ENCODE measurements at regions not wholly inside any gene's neighbourhood (a gene's known extent, or its start where the extent isn't known, plus 50 kb on each side); places are given as distances from the start of the nearest gene placed in this dataset.

DNA sequence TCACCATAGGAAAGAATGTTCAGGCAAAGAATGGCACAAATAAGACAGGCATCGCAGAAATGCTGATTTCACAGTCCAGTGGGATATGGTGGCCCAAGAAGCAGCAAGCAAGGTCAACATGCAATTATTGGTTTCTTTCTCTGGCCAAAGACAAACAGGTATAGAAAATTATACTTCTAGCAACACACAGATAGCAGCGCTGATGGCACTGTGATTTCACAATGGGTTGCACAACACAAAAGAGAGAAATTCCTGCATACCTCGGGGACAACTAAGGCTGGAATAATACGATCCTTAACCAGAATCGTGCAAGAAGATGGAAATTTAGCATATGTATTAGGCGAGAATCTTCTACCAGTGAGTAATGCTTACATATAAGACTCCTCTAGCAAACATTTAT, 76.3 kb upstream of the NR2F2 start (continued):
- TF ChIP-seq MIER3 (CRISPR knock-in tag; IDR thresholded peaks at IDR 0.05; ENCODE audit: borderline replicate concordance) (no peak), MTF1 (CRISPR knock-in tag; IDR thresholded peaks at IDR 0.05) (no peak), SMC3 (IDR thresholded peaks at IDR 0.05; ENCODE audit: low read length) (peak; percentile 38; the same call in 1 of the 2 replicates), ZNF383 (CRISPR knock-in tag; IDR thresholded peaks at IDR 0.05; ENCODE audit: borderline replicate concordance) (no peak), GATAD2A (CRISPR knock-in tag; IDR thresholded peaks at IDR 0.05) (peak; percentile 88), IKZF4 (CRISPR knock-in tag; IDR thresholded peaks at IDR 0.05; ENCODE audit: borderline replicate concordance, low read depth, not compliant biosample characterization) (no peak), TEAD3 (CRISPR knock-in tag; optimal IDR thresholded peaks at IDR 0.05; ENCODE audit: borderline replicate concordance) (peak; percentile 87), SMAD9 (CRISPR knock-in tag; IDR thresholded peaks at IDR 0.05) (no peak), JARID2 (CRISPR knock-in tag; IDR thresholded peaks at IDR 0.05; ENCODE audit: insufficient replicate concordance) (no peak), NCOA1 (CRISPR knock-in tag; IDR thresholded peaks at IDR 0.05) (no peak), MAZ (IDR thresholded peaks at IDR 0.05; ENCODE audit: borderline replicate concordance, low read depth, low read length) (no peak), MAZ (CRISPR knock-in tag; IDR thresholded peaks at IDR 0.05; ENCODE audit: low read depth) (no peak), ISL2 (CRISPR knock-in tag; IDR thresholded peaks at IDR 0.05) (peak; percentile 63), KLF16 (CRISPR knock-in tag; IDR thresholded peaks at IDR 0.05) (no peak), POGZ (CRISPR knock-in tag; IDR thresholded peaks at IDR 0.05) (no peak), TBX2 (CRISPR knock-in tag; IDR thresholded peaks at IDR 0.05; ENCODE audit: borderline replicate concordance) (no peak), HDAC1 (CRISPR knock-in tag; IDR thresholded peaks at IDR 0.05) (no peak), ZMYM4 (CRISPR knock-in tag; IDR thresholded peaks at IDR 0.05) (0 out of 2 replicates have a peak, but pooled peaks have one; percentile 12), TOPORS (CRISPR knock-in tag; IDR thresholded peaks at IDR 0.05) (no peak), MED1 (CRISPR knock-in tag; IDR thresholded peaks at IDR 0.05) (peak; percentile 53), RAD51 (IDR thresholded peaks at IDR 0.05; ENCODE audit: borderline replicate concordance) (no peak), ATM (IDR thresholded peaks at IDR 0.05; ENCODE audit: borderline replicate concordance) (no peak), RBAK (CRISPR knock-in tag; IDR thresholded peaks at IDR 0.05) (no peak)
- TF ChIP-seq, protein P1, sequence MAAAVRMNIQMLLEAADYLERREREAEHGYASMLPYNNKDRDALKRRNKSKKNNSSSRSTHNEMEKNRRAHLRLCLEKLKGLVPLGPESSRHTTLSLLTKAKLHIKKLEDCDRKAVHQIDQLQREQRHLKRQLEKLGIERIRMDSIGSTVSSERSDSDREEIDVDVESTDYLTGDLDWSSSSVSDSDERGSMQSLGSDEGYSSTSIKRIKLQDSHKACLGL (CRISPR knock-in tag; IDR thresholded peaks at IDR 0.05) = no peak
- TF ChIP-seq, protein P2, sequence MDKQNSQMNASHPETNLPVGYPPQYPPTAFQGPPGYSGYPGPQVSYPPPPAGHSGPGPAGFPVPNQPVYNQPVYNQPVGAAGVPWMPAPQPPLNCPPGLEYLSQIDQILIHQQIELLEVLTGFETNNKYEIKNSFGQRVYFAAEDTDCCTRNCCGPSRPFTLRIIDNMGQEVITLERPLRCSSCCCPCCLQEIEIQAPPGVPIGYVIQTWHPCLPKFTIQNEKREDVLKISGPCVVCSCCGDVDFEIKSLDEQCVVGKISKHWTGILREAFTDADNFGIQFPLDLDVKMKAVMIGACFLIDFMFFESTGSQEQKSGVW (CRISPR knock-in tag; IDR thresholded peaks at IDR 0.05; ENCODE audit: borderline replicate concordance) = no peak
- TF ChIP-seq, protein P3, sequence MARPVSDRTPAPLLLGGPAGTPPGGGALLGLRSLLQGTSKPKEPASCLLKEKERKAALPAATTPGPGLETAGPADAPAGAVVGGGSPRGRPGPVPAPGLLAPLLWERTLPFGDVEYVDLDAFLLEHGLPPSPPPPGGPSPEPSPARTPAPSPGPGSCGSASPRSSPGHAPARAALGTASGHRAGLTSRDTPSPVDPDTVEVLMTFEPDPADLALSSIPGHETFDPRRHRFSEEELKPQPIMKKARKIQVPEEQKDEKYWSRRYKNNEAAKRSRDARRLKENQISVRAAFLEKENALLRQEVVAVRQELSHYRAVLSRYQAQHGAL (CRISPR knock-in tag; IDR thresholded peaks at IDR 0.05; ENCODE audit: not compliant biosample characterization) = no peak
- TF ChIP-seq, protein P4, sequence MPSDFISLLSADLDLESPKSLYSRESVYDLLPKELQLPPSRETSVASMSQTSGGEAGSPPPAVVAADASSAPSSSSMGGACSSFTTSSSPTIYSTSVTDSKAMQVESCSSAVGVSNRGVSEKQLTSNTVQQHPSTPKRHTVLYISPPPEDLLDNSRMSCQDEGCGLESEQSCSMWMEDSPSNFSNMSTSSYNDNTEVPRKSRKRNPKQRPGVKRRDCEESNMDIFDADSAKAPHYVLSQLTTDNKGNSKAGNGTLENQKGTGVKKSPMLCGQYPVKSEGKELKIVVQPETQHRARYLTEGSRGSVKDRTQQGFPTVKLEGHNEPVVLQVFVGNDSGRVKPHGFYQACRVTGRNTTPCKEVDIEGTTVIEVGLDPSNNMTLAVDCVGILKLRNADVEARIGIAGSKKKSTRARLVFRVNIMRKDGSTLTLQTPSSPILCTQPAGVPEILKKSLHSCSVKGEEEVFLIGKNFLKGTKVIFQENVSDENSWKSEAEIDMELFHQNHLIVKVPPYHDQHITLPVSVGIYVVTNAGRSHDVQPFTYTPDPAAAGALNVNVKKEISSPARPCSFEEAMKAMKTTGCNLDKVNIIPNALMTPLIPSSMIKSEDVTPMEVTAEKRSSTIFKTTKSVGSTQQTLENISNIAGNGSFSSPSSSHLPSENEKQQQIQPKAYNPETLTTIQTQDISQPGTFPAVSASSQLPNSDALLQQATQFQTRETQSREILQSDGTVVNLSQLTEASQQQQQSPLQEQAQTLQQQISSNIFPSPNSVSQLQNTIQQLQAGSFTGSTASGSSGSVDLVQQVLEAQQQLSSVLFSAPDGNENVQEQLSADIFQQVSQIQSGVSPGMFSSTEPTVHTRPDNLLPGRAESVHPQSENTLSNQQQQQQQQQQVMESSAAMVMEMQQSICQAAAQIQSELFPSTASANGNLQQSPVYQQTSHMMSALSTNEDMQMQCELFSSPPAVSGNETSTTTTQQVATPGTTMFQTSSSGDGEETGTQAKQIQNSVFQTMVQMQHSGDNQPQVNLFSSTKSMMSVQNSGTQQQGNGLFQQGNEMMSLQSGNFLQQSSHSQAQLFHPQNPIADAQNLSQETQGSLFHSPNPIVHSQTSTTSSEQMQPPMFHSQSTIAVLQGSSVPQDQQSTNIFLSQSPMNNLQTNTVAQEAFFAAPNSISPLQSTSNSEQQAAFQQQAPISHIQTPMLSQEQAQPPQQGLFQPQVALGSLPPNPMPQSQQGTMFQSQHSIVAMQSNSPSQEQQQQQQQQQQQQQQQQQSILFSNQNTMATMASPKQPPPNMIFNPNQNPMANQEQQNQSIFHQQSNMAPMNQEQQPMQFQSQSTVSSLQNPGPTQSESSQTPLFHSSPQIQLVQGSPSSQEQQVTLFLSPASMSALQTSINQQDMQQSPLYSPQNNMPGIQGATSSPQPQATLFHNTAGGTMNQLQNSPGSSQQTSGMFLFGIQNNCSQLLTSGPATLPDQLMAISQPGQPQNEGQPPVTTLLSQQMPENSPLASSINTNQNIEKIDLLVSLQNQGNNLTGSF (CRISPR knock-in tag; IDR thresholded peaks at IDR 0.05) = no peak
